ENCODE measurements at regions not wholly inside any gene's neighbourhood (a gene's known extent, or its start where the extent isn't known, plus 50 kb on each side); places are given as distances from the start of the nearest gene placed in this dataset.

GRCh38 chr5:135246923-135247795 lies 151.9 kb downstream of the MACROH2A1 start:
- DNase-seq: no peak

GRCh38 chr5:135246605-135246922 lies 152.5 kb downstream of the MACROH2A1 start:
- no peak for DNase-seq

GRCh38 chr5:135245521-135246499 lies 153.2 kb downstream of the MACROH2A1 start:
- DNase-seq: no peak

GRCh38 chr5:135244620-135245021 lies 154.4 kb downstream of the MACROH2A1 start:
- DNase-seq: no peak

DNA sequence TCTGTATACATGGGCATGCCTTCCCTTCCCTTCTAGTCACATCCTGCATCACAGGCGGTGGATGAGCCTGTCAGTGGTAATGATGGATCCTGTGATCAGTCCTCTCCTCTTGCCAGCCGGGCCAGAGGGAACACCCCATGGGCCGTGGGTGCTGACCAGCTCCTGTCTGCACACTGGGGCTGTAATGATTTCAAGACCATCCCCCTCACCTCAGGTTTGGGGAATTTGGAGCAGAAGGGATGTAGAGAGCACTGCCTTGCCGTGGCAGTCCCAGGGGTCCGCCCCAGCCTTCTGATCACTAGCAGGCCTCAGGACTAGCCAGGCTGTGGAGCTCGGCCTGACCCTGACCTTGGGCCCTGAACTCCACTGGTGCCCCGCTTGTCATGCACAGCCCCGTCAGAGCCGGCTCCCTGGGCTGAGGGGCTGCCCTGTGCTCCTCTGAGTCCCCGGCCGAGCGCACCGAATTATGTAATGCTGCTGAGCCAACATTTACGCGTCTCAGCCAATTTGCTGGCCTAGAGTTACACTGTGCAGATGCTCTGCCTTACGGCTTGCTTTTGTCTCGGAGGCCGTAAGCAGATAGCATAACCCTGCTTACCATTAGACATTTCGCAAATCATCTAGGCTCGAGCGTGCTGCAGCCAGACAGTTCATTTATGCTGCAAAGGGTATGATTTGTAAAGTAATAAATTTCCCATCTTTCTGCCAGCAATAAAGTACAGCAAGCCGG lies 155.3 kb downstream of the MACROH2A1 start:
- no peak for DNase-seq

- DNase-seq: no peak
Measured at GRCh38 chr5:135242866-135243555, 156.0 kb downstream of the MACROH2A1 start.

DNA sequence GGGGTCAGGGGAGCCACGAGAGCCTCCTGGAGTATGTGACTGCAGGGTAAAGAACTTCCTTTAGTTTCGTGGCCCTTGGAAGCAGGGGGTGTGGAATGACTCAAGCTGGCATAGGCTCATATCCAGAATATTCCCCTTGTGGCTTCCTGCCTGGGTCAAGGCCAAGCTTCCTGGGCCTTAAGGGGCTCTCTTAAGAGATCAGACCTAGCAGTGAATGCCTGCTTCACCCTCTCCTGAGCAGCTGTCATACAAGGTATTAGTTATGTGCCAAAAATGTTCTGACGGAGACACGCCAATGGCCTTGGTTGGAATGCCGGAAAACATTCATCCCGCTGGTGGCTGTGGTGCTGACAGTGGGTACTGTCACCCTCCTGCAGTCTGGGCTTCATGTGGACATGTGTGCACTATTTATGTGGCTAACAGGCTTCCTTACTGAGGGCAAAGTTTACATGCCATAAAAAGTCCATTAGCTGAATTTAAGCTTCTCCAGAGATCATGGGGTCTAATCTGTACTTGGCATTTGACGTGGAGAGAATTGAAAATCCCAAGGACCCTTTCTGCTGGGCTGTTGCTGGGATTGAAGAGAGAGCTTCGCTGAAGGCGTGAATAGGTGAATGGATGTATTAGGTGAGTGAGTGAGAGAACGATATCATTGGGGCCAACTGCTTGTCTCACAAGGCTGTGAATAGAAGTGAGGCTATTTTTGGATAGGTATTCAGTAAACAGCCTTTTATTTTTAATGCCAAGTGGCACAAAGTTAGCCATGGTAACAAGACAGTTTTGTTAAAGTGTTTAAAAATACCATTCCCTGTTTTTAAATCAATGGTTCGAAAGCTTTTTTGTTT lies 156.8 kb downstream of the MACROH2A1 start:
- DNase-seq: no peak

- DNase-seq: no peak
Measured at GRCh38 chr5:135241536-135241935, 157.5 kb downstream of the MACROH2A1 start.

GRCh38 chr5:135240781-135241360 lies 158.2 kb downstream of the MACROH2A1 start:
- DNase-seq: no peak

DNA sequence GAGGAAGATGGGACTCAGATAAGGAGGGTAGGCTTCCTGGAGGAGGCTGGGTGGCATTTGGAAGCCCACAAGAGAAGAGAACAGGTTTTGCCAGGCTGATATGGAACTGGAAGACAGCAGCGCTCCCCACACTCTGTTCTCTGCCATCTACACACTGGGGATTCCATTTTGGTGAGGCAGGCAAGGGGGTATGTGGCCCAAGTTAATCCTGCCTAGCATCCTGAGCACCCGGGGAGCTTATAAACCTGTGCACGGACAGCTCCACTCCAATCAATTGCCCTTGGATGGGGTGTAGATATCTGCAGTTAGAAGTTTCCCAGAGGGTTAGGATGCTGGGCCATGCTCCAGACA lies 158.8 kb downstream of the MACROH2A1 start:
- no peak for DNase-seq

GRCh38 chr5:135239453-135240282 lies 159.4 kb downstream of the MACROH2A1 start:
- no peak for DNase-seq

GRCh38 chr5:135238622-135239452 lies 160.2 kb downstream of the MACROH2A1 start:
- DNase-seq: no peak

DNA sequence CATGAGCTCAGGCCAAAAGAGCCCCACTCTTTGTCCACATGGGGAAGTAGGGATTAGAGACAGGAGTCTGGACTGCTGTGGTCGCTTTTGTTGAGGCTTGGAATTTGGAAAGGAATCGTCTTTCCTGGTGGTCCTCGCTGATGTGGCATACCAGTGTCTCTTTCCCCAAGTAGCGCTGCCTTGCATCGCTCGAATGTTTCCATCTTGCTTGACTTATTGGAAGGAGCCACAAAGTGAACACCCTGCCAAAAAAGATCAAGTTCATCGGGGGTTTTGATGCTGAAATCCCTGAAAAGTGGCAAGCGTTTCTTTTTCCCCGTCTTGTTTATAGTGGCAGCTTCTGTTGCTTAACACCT lies 161.3 kb downstream of the MACROH2A1 start:
- DNase-seq: no peak

DNA sequence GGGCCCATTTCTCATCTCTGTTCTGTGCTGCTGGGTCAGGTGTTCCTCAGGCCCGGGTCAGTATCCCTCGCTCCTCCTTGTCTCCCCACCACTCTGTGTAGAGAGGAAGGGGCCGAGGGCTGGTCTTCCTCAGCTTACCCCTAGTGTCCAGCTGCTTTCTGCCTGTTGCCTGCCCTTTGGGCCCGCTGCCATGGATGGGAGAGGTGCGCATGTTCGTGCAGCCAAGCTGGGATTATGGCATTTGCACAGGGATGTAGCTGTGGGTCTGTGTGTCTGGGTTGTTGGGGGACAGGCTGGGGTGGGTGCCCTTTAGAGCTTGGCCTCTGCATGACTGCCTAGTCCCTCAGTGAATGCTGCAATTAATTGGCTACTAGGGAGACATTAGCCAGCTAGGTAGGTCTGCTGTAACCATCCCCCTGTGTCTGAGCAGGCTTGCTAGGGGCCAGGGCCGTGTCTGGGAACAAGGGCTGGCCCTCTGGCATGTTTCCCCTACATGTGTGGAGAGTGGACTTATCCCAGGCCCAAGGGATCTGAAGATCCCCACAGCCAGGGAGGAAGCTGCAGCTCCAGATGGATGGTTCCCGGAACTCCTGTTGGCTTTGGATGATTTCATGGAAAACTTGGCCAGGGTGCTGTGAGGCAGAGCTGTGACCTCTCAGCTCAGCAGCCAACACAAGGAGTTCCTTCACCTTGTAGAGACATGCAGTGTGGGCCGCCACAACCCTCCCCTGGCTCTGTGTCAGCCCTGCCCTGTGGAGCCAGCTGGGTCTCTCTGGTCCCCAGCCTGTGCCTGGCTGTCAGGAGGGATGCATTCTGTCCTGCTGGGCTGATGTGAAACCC lies 161.9 kb downstream of the MACROH2A1 start:
- DNase-seq: no peak

- DNase-seq: no peak
Measured at GRCh38 chr5:135236228-135236907, 162.7 kb downstream of the MACROH2A1 start.

DNA sequence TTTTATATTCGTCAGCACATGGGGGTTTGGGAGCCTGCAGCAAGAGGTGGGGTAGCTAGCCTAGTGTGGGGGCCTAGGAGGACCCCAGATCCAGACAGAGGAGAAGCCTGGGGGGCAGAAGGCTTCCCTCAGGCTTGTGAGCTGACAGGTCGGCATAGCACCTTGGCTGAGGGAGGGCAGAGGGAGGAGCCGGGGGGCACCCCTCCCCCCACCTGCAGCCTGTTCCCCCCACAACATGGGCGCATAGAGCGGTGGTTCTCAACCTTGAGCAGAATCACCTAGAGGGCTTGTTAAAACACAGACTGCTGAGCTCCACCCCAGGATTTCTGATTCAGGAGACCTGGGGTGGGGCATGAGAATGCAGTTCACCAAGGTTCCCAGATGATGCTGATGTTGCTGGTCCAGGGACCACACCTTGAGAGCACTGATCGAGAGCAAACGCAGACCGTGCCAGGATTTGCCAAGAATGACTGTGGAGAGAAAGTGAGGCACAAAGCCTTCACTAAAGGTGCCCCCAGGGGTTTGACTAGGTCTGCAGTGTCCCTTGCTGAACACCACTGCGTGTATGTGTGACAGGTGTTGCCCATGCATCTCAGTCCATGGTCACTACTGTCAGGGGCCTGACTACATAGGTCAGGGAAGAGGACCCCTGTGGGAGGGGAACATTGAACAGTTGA lies 163.3 kb downstream of the MACROH2A1 start:
- DNase-seq: no peak
